Stimulated activated CD8-positive, alpha-beta memory T cell treated with anti-CD3 and anti-CD28 coated beads, Interleukin-15, amount 100 ng/mL, for 4 hours (primary cell): ENCODE measurements at regions not wholly inside any gene's neighbourhood (a gene's known extent, or its start where the extent isn't known, plus 50 kb on each side); places are given as distances from the start of the nearest gene placed in this dataset.

Experiments
- DNase-seq, 2 donors: peaks; one replicate each; pipeline ENCODE4 v3.0.0-alpha.2; 2020; ENCODE audit warnings: low read depth in 2 of 2

GRCh38 chr7:33661430-33662160 lies 243.7 kb upstream of the BMPER start:
- no peak for DNase-seq

GRCh38 chr7:33666531-33666930 lies 238.8 kb upstream of the BMPER start:
- DNase-seq, result no peak

- DNase-seq, result no peak
These were observed 238.1 kb upstream of the BMPER start for GRCh38 chr7:33667196-33667595.

GRCh38 chr7:33669251-33669670 lies 236.1 kb upstream of the BMPER start:
- DNase-seq, result no peak

- DNase-seq, result no peak
These were observed 233.6 kb upstream of the BMPER start for GRCh38 chr7:33671531-33672262.

- no peak for DNase-seq
These were observed 232.2 kb upstream of the BMPER start for GRCh38 chr7:33673029-33673700.

- no peak for DNase-seq
These were observed 230.4 kb upstream of the BMPER start for GRCh38 chr7:33674804-33675411.

- no peak for DNase-seq
These were observed 227.8 kb upstream of the BMPER start for GRCh38 chr7:33677556-33677955.

- no peak for DNase-seq
These were observed 226.6 kb upstream of the BMPER start for GRCh38 chr7:33678569-33679335.

- no peak for DNase-seq
These were observed 224.7 kb upstream of the BMPER start for GRCh38 chr7:33680682-33681081.

- DNase-seq, result no peak
These were observed 219.8 kb upstream of the BMPER start for GRCh38 chr7:33685503-33685902.

- no peak for DNase-seq
These were observed 219.2 kb upstream of the BMPER start for GRCh38 chr7:33685981-33686683.

GRCh38 chr7:33687625-33688024 lies 217.7 kb upstream of the BMPER start:
- DNase-seq, result no peak

GRCh38 chr7:33691180-33691579 lies 214.2 kb upstream of the BMPER start:
- no peak for DNase-seq

GRCh38 chr7:33692956-33693355 lies 212.4 kb upstream of the BMPER start:
- no peak for DNase-seq

GRCh38 chr7:33694006-33694405 lies 211.3 kb upstream of the BMPER start:
- DNase-seq, result no peak

GRCh38 chr7:33697616-33698015 lies 207.7 kb upstream of the BMPER start:
- DNase-seq, result no peak

- DNase-seq, result no peak
These were observed 207.3 kb upstream of the BMPER start for GRCh38 chr7:33698041-33698440.

- no peak for DNase-seq
These were observed 206.6 kb upstream of the BMPER start for GRCh38 chr7:33698692-33699128.

GRCh38 chr7:33700001-33700899 lies 205.1 kb upstream of the BMPER start:
- no peak for DNase-seq
